ENCODE measurements at regions not wholly inside any gene's neighbourhood (a gene's known extent, or its start where the extent isn't known, plus 50 kb on each side); places are given as distances from the start of the nearest gene placed in this dataset.

GRCh38 chr20:39640147-39640546 lies 678.0 kb downstream of the DHX35 start:
- no peak for DNase-seq (ENCODE audit: low read depth in 2 of 2)

- no peak for DNase-seq (ENCODE audit: low read depth in 2 of 2)
These were observed 676.6 kb downstream of the DHX35 start for GRCh38 chr20:39638731-39639130.

GRCh38 chr20:39633689-39634088 lies 671.5 kb downstream of the DHX35 start:
- no peak for DNase-seq (ENCODE audit: low read depth in 2 of 2)

- no peak for DNase-seq (ENCODE audit: low read depth in 2 of 2)
These were observed 670.6 kb downstream of the DHX35 start for GRCh38 chr20:39632757-39633156.

- no peak for DNase-seq (ENCODE audit: low read depth in 2 of 2)
These were observed 670.0 kb downstream of the DHX35 start for GRCh38 chr20:39632176-39632575.

GRCh38 chr20:39631557-39631956 lies 669.4 kb downstream of the DHX35 start:
- DNase-seq (ENCODE audit: low read depth in 2 of 2), result no peak

- no peak for DNase-seq (ENCODE audit: low read depth in 2 of 2)
These were observed 668.2 kb downstream of the DHX35 start for GRCh38 chr20:39630215-39630908.

GRCh38 chr20:39627765-39628164 lies 665.6 kb downstream of the DHX35 start:
- no peak for DNase-seq (ENCODE audit: low read depth in 2 of 2)

GRCh38 chr20:39624316-39624715 lies 662.2 kb downstream of the DHX35 start:
- DNase-seq (ENCODE audit: low read depth in 2 of 2), result no peak

- no peak for DNase-seq (ENCODE audit: low read depth in 2 of 2)
These were observed 661.6 kb downstream of the DHX35 start for GRCh38 chr20:39623584-39624234.

- no peak for DNase-seq (ENCODE audit: low read depth in 2 of 2)
These were observed 657.2 kb downstream of the DHX35 start for GRCh38 chr20:39619271-39619785.

- no peak for DNase-seq (ENCODE audit: low read depth in 2 of 2)
These were observed 649.8 kb downstream of the DHX35 start for GRCh38 chr20:39611901-39612300.

- DNase-seq (ENCODE audit: low read depth in 2 of 2), result no peak
These were observed 645.0 kb downstream of the DHX35 start for GRCh38 chr20:39607141-39607540.

- DNase-seq (ENCODE audit: low read depth in 2 of 2), result no peak
These were observed 643.8 kb downstream of the DHX35 start for GRCh38 chr20:39605908-39606307.

- DNase-seq (ENCODE audit: low read depth in 2 of 2), result no peak
These were observed 643.2 kb downstream of the DHX35 start for GRCh38 chr20:39605361-39605760.

- DNase-seq (ENCODE audit: low read depth in 2 of 2), result no peak
These were observed 641.1 kb downstream of the DHX35 start for GRCh38 chr20:39603219-39603618.

GRCh38 chr20:39602649-39603048 lies 640.5 kb downstream of the DHX35 start:
- no peak for DNase-seq (ENCODE audit: low read depth in 2 of 2)

- no peak for DNase-seq (ENCODE audit: low read depth in 2 of 2)
These were observed 638.7 kb downstream of the DHX35 start for GRCh38 chr20:39600871-39601270.

- DNase-seq (ENCODE audit: low read depth in 2 of 2), result no peak
These were observed 638.0 kb downstream of the DHX35 start for GRCh38 chr20:39600156-39600555.

- no peak for DNase-seq (ENCODE audit: low read depth in 2 of 2)
These were observed 634.4 kb downstream of the DHX35 start for GRCh38 chr20:39596554-39596953.

GRCh38 chr20:39592371-39592770 lies 630.2 kb downstream of the DHX35 start:
- no peak for DNase-seq (ENCODE audit: low read depth in 2 of 2)

- DNase-seq (ENCODE audit: low read depth in 2 of 2), result no peak
These were observed 626.1 kb downstream of the DHX35 start for GRCh38 chr20:39588148-39588757.

- DNase-seq (ENCODE audit: low read depth in 2 of 2), result no peak
These were observed 618.9 kb downstream of the DHX35 start for GRCh38 chr20:39581034-39581433.
